Neuronal stem cell (in vitro differentiated cells): ENCODE measurements at regions not wholly inside any gene's neighbourhood (a gene's known extent, or its start where the extent isn't known, plus 50 kb on each side); places are given as distances from the start of the nearest gene placed in this dataset.

Source experiments
- DNase-seq: peaks from one replicate; pipeline ENCODE4 v3.0.0-alpha.2; 2013; ENCODE audit warnings: low spot score
- H2AFZ ChIP-seq: one replicate; pipeline ENCODE4 v1.6.1; 2013; ENCODE audit warnings: mild to moderate bottlenecking, low read length, inconsistent platforms
- H2AK5ac ChIP-seq: 2 replicates; pipeline ENCODE4 v1.6.1; 2013; ENCODE audit warnings: low read depth, mild to moderate bottlenecking, inconsistent platforms, low read length, moderate library complexity, mixed read lengths
- H2BK120ac ChIP-seq: 2 replicates; pipeline ENCODE4 v1.6.1; 2013; ENCODE audit warnings: low read depth, mild to moderate bottlenecking, inconsistent platforms, low read length, moderate library complexity, mixed read lengths
- H2BK12ac ChIP-seq: one replicate; pipeline ENCODE4 v1.6.1; 2013; ENCODE audit warnings: low read length, inconsistent platforms
- H2BK15ac ChIP-seq: 2 replicates; pipeline ENCODE4 v1.6.1; 2013; ENCODE audit warnings: mild to moderate bottlenecking, low read length, inconsistent platforms, mixed read lengths
- H2BK5ac ChIP-seq: one replicate; pipeline ENCODE4 v1.6.1; 2013; ENCODE audit warnings: inconsistent platforms, mild to moderate bottlenecking, low read length, moderate library complexity
- H3K14ac ChIP-seq: one replicate; pipeline ENCODE4 v1.6.1; 2013; ENCODE audit warnings: low read length, inconsistent platforms
- H3K18ac ChIP-seq: 2 replicates; pipeline ENCODE4 v1.6.1; 2013; ENCODE audit warnings: low read length, inconsistent platforms
- H3K23ac ChIP-seq: 2 replicates; pipeline ENCODE4 v1.6.1; 2013; ENCODE audit warnings: low read depth, mild to moderate bottlenecking, mixed read lengths, low read length, inconsistent platforms; ENCODE audit not compliant: poor library complexity
- H3K27ac ChIP-seq: replicated peaks from 3 replicates; pipeline ENCODE4 v1.5.1; 2013; ENCODE audit warnings: low read length, inconsistent platforms
- H3K27me3 ChIP-seq, 3 experiments: 2 replicates each; pipeline ENCODE4 v1.6.1; 2013; ENCODE audit warnings: low read length in 3 of 3, mild to moderate bottlenecking in 2 of 3, inconsistent platforms in 1 of 3, low read depth in 1 of 3, mixed read lengths in 1 of 3, moderate library complexity in 1 of 3; ENCODE audit not compliant: control insufficient read depth in 3 of 3, insufficient read depth in 3 of 3
- H3K36me3 ChIP-seq, 2 donors: replicated peaks in 1 of 2; 2 replicates each; pipeline ENCODE4 v1.6.1; 2013; ENCODE audit warnings: low read length in 2 of 2; ENCODE audit not compliant: control insufficient read depth in 2 of 2, insufficient read depth in 2 of 2
- H3K4ac ChIP-seq: 2 replicates; pipeline ENCODE4 v1.6.1; 2013; ENCODE audit warnings: inconsistent platforms, mild to moderate bottlenecking, low read length, moderate library complexity
- H3K4me1 ChIP-seq, 2 donors: 1 replicate in 1 of 2; 2 replicates in 1 of 2; pipeline ENCODE4 v1.6.1; 2013; ENCODE audit warnings: low read length in 2 of 2, low read depth in 1 of 2; ENCODE audit not compliant: control insufficient read depth in 2 of 2, insufficient read depth in 1 of 2
- H3K4me2 ChIP-seq: one replicate; pipeline ENCODE4 v1.6.1; 2013; ENCODE audit warnings: mild to moderate bottlenecking, low read length, inconsistent platforms; ENCODE audit not compliant: insufficient read depth, poor library complexity, severe bottlenecking
- H3K4me3 ChIP-seq, 2 donors: 2 replicates each; pipeline ENCODE4 v1.5.1; 2013; ENCODE audit warnings: low read length in 2 of 2, mild to moderate bottlenecking in 2 of 2, inconsistent platforms in 1 of 2, moderate library complexity in 1 of 2
- H3K79me1 ChIP-seq: one replicate; pipeline ENCODE4 v1.6.1; 2013; ENCODE audit warnings: low read depth, mild to moderate bottlenecking, inconsistent platforms, low read length, moderate library complexity
- H3K9ac ChIP-seq: one replicate; pipeline ENCODE4 v1.6.1; 2013; ENCODE audit warnings: mild to moderate bottlenecking, low read depth, low read length, inconsistent platforms; ENCODE audit not compliant: poor library complexity
- H3K9me3 ChIP-seq, 2 donors: replicated peaks in 1 of 2; 2 replicates each; pipeline versions ENCODE3 to v1.6.1; 2013; ENCODE audit warnings: low read length in 2 of 2, mild to moderate bottlenecking in 2 of 2, inconsistent platforms in 1 of 2, low read depth in 1 of 2, mixed read lengths in 1 of 2, moderate library complexity in 1 of 2; ENCODE audit not compliant: control insufficient read depth in 2 of 2, insufficient read depth in 1 of 2
- H4K8ac ChIP-seq: one replicate; pipeline ENCODE4 v1.6.1; 2013; ENCODE audit warnings: low read depth, mild to moderate bottlenecking, inconsistent platforms, low read length, moderate library complexity
- H4K91ac ChIP-seq: one replicate; pipeline ENCODE4 v1.6.1; 2013; ENCODE audit warnings: low read length, low read depth, mild to moderate bottlenecking, inconsistent platforms; ENCODE audit not compliant: poor library complexity
- WGBS, 2 donors: extraction: QIAGEN DNeasy Blood & Tissue Kit; methylation state at CpG; one replicate each; pipeline ENCODE4 v1.1.7; 2013; ENCODE audit warnings: missing lambda C conversion rate in 2 of 2, mixed read lengths in 1 of 2; ENCODE audit not compliant: insufficient read length in 2 of 2, insufficient replicate concordance in 1 of 2; ENCODE audit errors: extremely low coverage in 2 of 2; 5-methylcytosine and 5-hydroxymethylcytosine counted together

DNA sequence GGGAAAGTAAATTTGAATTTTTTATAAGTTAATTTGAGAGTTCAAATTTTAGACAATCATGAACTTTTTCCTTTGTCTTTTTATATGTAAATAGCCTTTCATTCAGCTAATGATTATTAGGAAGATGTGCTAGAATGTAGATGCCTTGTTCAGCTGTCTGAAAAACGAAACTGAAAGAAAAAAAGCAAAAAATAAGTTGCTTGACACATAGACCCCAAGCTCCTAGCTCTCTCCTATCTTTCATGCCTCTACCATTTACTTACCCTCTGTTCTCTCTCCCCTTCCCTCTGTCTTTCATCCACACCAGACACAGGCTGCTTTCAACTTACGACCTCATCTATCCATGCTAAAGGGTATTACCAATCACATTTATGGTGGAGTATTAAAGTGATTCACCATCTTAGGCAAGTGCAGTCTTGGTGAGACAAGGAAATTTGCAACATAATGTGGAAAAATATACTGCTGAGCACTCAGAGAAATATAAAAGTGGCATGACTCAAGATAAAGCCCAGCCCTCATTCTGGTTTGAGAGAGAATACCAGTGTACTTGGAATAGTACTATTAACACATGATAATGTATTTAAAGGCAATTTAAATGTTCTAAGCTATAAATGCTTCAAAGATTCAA, 425.6 kb downstream of the SUCLG1 start:
- Histone ChIP-seq H3K79me1 (no peaks in the 10 kb centered on the region), H2AFZ (no peak overlapping the region), H3K18ac (no peak overlapping the region), H3K14ac (no peak overlapping the region), H3K4me1 (no peaks in the 10 kb centered on the region), H3K9ac (no peak overlapping the region), H2BK5ac (no peak overlapping the region), H3K4me3 (no peak overlapping the region), H3K23ac (no peak overlapping the region), H3K27me3 (no peaks in the 10 kb centered on the region), H4K91ac (no peak overlapping the region), H2AK5ac (no peak overlapping the region), H3K36me3 (no peaks in the 10 kb centered on the region), H3K4me2 (no peak overlapping the region), H2BK12ac (no peak overlapping the region), H2BK15ac (no peak overlapping the region), H4K8ac (no peak overlapping the region), H3K4ac (no peak overlapping the region), H2BK120ac (no peak overlapping the region), H3K27ac (no peak overlapping the region), H3K9me3 (no peaks in the 10 kb centered on the region)
- no peak for DNase-seq
- no CpG with 5 or more reads among the region's 2 CpGs for WGBS, 2 donors

DNA sequence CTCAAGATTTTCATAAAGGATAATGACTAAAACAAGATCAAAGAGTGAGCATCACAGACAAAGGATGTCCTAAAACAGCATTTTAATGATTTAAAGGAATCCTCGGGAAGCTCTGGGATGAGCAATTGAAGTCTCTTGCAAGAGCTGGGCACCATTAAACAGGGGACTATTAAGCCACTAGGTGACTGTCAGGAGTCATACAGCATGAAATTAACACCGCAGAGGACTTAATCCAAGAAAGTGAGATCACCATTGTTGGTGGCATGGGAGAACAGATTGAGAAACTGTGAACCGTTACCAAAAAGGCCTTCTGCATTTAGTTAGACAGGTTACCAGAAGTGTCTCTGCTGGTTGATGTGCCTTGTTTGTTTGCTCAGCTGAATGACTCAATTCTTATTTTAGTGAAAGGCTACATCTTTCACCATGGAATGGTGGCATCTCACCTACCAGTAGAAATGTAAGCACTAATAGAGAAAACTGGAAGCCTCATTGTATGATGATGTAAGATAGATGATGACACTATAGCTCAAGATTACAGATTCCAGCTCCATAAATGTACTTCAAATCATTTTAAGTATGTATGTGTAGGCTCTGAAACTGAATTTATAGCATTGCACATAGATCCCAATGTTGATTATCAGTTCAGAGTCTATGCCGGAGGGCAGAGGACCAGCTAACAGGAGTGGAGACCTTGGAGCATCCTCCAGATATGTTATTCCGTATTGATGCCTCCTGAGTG, 427.6 kb downstream of the SUCLG1 start:
- Histone ChIP-seq H3K79me1 (no peaks in the 10 kb centered on the region), H4K91ac (no peak overlapping the region), H3K14ac (no peak overlapping the region), H3K23ac (no peak overlapping the region), H3K4me1 (no peaks in the 10 kb centered on the region), H3K4ac (no peak overlapping the region), H3K36me3 (no peaks in the 10 kb centered on the region), H4K8ac (no peak overlapping the region), H2AK5ac (no peak overlapping the region), H2BK5ac (no peak overlapping the region), H3K27ac (no peak overlapping the region), H2BK12ac (no peak overlapping the region), H2BK15ac (no peak overlapping the region), H3K4me2 (no peak overlapping the region), H3K9ac (no peak overlapping the region), H3K9me3 (no peaks in the 10 kb centered on the region), H2AFZ (no peak overlapping the region), H2BK120ac (no peak overlapping the region), H3K18ac (no peak overlapping the region), H3K27me3 (no peaks in the 10 kb centered on the region), H3K4me3 (no peak overlapping the region)
- no peak for DNase-seq
- no CpG with 5 or more reads among the region's 5 CpGs for WGBS, 2 donors

DNA sequence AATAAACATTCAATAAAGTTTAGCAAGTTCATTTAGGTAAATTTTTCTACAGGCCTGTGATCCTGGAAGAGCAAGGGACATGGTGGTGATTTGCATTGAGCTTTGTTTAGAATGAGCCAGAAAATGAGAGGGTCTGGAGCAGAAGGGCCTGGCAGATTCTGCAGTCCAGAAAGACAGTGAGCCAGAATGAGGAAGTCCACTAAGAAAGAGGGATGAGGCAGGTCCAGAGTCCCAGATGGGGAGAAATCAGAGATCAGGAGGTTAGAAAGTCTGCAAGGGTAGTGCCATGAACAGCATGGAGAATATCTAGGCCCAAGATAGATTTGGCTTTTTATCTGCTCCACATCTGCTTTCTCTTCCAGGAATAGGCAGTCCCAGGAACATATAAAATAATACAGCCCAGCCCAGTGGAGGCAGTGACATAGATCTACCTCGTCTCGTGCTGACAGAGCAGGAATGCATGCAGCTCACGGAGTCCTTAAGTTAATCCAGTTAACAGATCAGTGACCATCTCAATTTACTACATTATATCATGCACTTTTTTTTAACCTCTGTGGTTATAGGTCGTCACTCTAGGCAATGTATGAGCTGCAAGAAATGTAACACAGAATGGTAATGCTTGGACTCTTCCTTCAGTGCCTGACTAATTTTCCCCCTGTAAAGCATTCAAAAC, 429.0 kb downstream of the SUCLG1 start:
- Histone ChIP-seq H3K14ac (no peak overlapping the region), H3K9ac (no peak overlapping the region), H3K79me1 (no peaks in the 10 kb centered on the region), H2BK120ac (no peak overlapping the region), H3K4me2 (no peak overlapping the region), H3K23ac (no peak overlapping the region), H3K27me3 (no peaks in the 10 kb centered on the region), H2BK15ac (no peak overlapping the region), H4K8ac (no peak overlapping the region), H3K4me1 (no peaks in the 10 kb centered on the region), H2AK5ac (no peak overlapping the region), H3K18ac (no peak overlapping the region), H2BK5ac (no peak overlapping the region), H2BK12ac (no peak overlapping the region), H3K27ac (no peak overlapping the region), H4K91ac (no peak overlapping the region), H3K4me3 (no peak overlapping the region), H2AFZ (no peak overlapping the region), H3K9me3 (no peaks in the 10 kb centered on the region), H3K4ac (no peak overlapping the region), H3K36me3 (no peaks in the 10 kb centered on the region)
- WGBS, 2 donors = no CpG with 5 or more reads among the region's 4 CpGs
- no peak for DNase-seq

DNA sequence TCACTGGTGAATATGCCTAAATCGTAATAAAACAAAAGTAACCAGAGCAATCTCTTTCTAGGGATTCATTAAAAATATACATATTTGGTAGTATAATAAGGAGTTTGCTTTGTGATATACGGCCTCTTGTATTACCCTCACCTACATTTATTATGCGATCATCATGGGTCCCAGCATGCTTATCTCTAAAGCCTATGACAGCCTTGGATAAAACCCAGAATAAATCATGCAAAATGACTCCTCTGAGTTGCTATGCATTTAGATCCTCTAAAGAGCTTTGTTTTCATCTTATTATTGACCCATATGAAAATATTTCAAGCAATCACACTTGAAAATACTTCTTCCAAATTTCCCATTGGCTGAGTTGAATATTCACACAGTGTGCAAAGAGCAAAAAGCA, 432.3 kb downstream of the SUCLG1 start:
- Histone ChIP-seq H3K9ac (no peak overlapping the region), H2BK120ac (no peak overlapping the region), H2BK15ac (no peak overlapping the region), H4K91ac (no peak overlapping the region), H3K14ac (no peak overlapping the region), H2BK5ac (no peak overlapping the region), H3K4ac (no peak overlapping the region), H3K9me3 (no peaks in the 10 kb centered on the region), H3K4me2 (no peak overlapping the region), H3K27ac (no peak overlapping the region), H2AK5ac (no peak overlapping the region), H4K8ac (no peak overlapping the region), H3K27me3 (no peaks in the 10 kb centered on the region), H3K18ac (no peak overlapping the region), H3K79me1 (no peaks in the 10 kb centered on the region), H2AFZ (no peak overlapping the region), H3K23ac (no peak overlapping the region), H2BK12ac (no peak overlapping the region), H3K4me3 (no peak overlapping the region), H3K36me3 (no peaks in the 10 kb centered on the region), H3K4me1 (no peaks in the 10 kb centered on the region)
- WGBS, 2 donors = no CpG with 5 or more reads among the region's 3 CpGs
- no peak for DNase-seq
